Lung (tissue), 11 donors: ENCODE measurements at regions not wholly inside any gene's neighbourhood (a gene's known extent, or its start where the extent isn't known, plus 50 kb on each side); places are given as distances from the start of the nearest gene placed in this dataset.

ENCODE experiments used
- ATAC-seq: fragments of 200-7000 bp; cut with Tn5 transposase; one replicate; pipeline ENCODE4 v1.9.1; 2020; ENCODE audit warnings: moderate number of reproducible peaks; ENCODE audit not compliant: insufficient read depth, low FRiP score
- DNase-seq, 3 donors: peaks; one replicate each; pipeline ENCODE4 v3.0.0-alpha.2; 2013 to 2017
- H3K27ac ChIP-seq, 2 donors: one replicate each; pipeline ENCODE4 v1.5.1; 2013; ENCODE audit warnings: mild to moderate bottlenecking in 2 of 2, moderate library complexity in 2 of 2, control low read depth in 1 of 2, inconsistent platforms in 1 of 2, low read depth in 1 of 2, low read length in 1 of 2
- H3K27me3 ChIP-seq, 3 donors: one replicate each; pipeline ENCODE4 v1.5.1; 2013; ENCODE audit warnings: low read length in 2 of 3; ENCODE audit not compliant: control insufficient read depth in 3 of 3, insufficient read depth in 3 of 3
- H3K36me3 ChIP-seq, 4 donors: one replicate each; pipeline ENCODE4 v1.5.1; 2013; ENCODE audit warnings: low read length in 4 of 4, mild to moderate bottlenecking in 1 of 4, moderate library complexity in 1 of 4; ENCODE audit not compliant: control insufficient read depth in 4 of 4, insufficient read depth in 4 of 4
- H3K4me1 ChIP-seq, 5 donors: one replicate each; pipeline ENCODE4 v1.5.1; 2013; ENCODE audit warnings: low read length in 5 of 5, mild to moderate bottlenecking in 2 of 5, moderate library complexity in 1 of 5; ENCODE audit not compliant: control insufficient read depth in 5 of 5, insufficient read depth in 5 of 5
- H3K4me3 ChIP-seq: one replicate; pipeline ENCODE4 v1.5.1; 2013; ENCODE audit warnings: mild to moderate bottlenecking, control low read depth, moderate library complexity
- H3K9ac ChIP-seq, 2 donors: one replicate each; pipeline ENCODE4 v1.5.1; 2013; ENCODE audit warnings: low read length in 2 of 2, control low read depth in 1 of 2; ENCODE audit not compliant: insufficient read depth in 1 of 2
- H3K9me3 ChIP-seq, 4 donors: one replicate each; pipeline ENCODE4 v1.5.1; 2013; ENCODE audit warnings: low read length in 3 of 4, mild to moderate bottlenecking in 1 of 4, moderate library complexity in 1 of 4; ENCODE audit not compliant: control insufficient read depth in 4 of 4, insufficient read depth in 3 of 4
- WGBS, 2 donors: extraction: QIAGEN DNeasy Blood & Tissue Kit; methylation state at CpG; one replicate each; pipeline ENCODE4 v1.1.7; 2013; 5-methylcytosine and 5-hydroxymethylcytosine counted together
- TF ChIP-seq, protein P1 (sequence below): IDR thresholded peaks from 2 replicates; pipeline ENCODE4 v1.5.1; 2012; ENCODE audit warnings: mild to moderate bottlenecking; ENCODE audit errors: control extremely low read depth, extremely low read depth
- donor health status: control.
- donor health status: control.
- donor health status: Bipolar disorder and iron deficiency.
- donor health status: healthy.
- donor health status: DM: yes; HTN: yes; CAD: no.

DNA sequence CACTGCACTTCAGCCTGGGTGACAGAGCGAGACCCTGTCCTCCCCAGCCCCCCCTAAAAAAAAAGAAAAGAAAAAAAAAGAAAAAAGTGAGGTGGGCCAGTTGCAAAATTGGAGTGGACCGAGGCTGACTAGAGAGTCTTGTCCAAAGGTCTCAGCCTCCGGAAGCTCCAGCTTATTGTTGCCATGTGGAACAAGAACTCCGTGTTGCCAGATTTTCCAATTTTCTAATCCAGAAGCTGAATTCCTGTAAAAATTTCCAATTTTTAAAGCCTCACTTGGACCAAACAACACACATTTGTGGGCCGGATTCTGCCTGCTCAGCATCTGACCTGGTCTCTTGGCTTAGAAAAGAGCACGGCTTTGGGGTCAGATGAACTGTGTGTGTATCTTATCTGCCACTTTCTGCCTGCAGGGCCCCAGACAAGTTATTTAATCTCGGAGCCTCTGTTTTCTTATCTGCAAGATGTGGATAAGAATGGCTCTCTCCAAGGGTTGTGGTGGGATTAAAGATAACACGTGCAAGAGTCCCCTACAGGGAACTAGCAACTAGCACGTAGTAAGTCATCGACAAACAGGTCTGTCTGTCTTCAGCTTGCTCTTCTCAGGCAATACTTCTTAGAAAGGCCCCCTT is 73.7 kb upstream of the TLE3 start:
- peaks cover 0 to 12% (median 0%) of the 10 kb centered on the region in 3 donors for H3K27me3 ChIP-seq
- no peak overlapping the region for H3K4me3 ChIP-seq
- WGBS, 2 donors = 81 to 91% methylated on average over 10 of the region's 10 CpGs
- ATAC-seq = no peak
- H3K4me1 ChIP-seq = peaks cover 0 to 28% (median 12%) of the 10 kb centered on the region in 5 donors
- TF ChIP-seq, protein P1, sequence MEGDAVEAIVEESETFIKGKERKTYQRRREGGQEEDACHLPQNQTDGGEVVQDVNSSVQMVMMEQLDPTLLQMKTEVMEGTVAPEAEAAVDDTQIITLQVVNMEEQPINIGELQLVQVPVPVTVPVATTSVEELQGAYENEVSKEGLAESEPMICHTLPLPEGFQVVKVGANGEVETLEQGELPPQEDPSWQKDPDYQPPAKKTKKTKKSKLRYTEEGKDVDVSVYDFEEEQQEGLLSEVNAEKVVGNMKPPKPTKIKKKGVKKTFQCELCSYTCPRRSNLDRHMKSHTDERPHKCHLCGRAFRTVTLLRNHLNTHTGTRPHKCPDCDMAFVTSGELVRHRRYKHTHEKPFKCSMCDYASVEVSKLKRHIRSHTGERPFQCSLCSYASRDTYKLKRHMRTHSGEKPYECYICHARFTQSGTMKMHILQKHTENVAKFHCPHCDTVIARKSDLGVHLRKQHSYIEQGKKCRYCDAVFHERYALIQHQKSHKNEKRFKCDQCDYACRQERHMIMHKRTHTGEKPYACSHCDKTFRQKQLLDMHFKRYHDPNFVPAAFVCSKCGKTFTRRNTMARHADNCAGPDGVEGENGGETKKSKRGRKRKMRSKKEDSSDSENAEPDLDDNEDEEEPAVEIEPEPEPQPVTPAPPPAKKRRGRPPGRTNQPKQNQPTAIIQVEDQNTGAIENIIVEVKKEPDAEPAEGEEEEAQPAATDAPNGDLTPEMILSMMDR = no peak
- H3K9me3 ChIP-seq = peaks cover 0 to 2% (median 0%) of the 10 kb centered on the region in 4 donors
- H3K36me3 ChIP-seq = no peaks in the 10 kb centered on the region
- peak in 2 of 3 donors; percentile 56 to 62 for DNase-seq
- no peak overlapping the region for H3K27ac ChIP-seq
- no peak overlapping the region for H3K9ac ChIP-seq

DNA sequence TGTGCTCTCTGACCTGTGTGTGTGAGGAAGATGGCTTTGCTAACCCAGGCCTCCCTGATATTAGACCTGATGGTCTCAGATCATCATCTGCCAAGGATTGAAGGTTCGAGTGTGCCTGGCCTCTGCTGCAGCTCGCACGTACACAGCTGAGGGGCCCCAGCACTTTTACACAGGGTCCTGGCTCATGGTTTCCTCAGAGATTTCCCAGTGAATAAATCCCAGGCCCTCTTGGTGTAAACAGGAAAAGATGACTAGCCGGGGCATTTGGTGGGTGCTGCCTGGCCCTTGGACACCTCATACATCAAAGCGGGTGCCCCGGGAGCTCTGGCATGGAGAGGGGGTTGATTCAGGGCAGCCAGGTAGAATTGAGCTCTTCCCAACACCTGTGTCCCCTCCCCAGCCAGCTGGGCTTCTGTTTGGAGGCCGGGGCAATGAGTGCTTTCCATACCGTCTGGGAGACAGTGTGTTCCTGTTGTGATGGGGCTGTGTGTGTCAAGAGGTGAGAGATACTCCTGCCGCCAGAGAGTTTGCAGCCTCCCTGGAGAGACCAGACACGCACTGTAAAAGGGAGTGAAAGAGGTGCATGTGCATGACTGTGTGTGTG is 72.5 kb upstream of the TLE3 start:
- no peak overlapping the region for H3K9ac ChIP-seq
- TF ChIP-seq, protein P1 = no peak
- no peak for DNase-seq
- H3K9me3 ChIP-seq = peaks cover 0 to 2% (median 0%) of the 10 kb centered on the region in 4 donors
- no peak for ATAC-seq
- peaks cover under 1 to 40% (median 17%) of the 10 kb centered on the region in 5 donors for H3K4me1 ChIP-seq
- H3K27me3 ChIP-seq = peaks cover 0 to 12% (median 0%) of the 10 kb centered on the region in 3 donors
- no peak overlapping the region for H3K27ac ChIP-seq
- 78 to 83% methylated on average over 10 of the region's 10 CpGs for WGBS, 2 donors
- no peak overlapping the region for H3K4me3 ChIP-seq
- H3K36me3 ChIP-seq = no peaks in the 10 kb centered on the region

DNA sequence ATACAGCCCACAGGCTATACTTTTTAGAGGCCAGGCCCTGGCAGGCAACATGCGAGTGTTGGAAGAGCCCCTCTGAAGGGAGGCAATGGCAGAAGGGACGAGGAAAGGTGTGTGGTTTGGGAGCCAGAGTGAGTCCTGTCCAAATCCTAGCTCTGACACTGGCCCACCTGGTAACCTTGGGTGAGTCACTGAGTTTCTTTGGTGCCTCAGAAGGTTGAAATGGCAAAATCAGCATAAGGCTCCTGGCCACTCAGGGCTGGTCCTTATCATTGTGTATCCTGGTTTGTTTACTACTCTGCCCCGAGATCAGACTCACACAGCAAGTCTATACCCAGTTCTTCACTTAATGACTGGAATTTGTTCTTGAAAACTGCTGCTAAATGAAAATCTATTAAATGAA is 71.4 kb upstream of the TLE3 start:
- Histone ChIP-seq H3K27ac (no peak overlapping the region), H3K4me1 (peaks cover 3 to 49% (median 23%) of the 10 kb centered on the region in 5 donors), H3K9me3 (peaks cover 0 to 7% (median 0%) of the 10 kb centered on the region in 4 donors), H3K9ac (no peak overlapping the region), H3K36me3 (no peaks in the 10 kb centered on the region), H3K4me3 (no peak overlapping the region), H3K27me3 (peaks cover 0 to 12% (median 0%) of the 10 kb centered on the region in 3 donors)
- ATAC-seq = no peak
- WGBS, 2 donors = 90 to 98% methylated on average over 3 of the region's 3 CpGs
- TF ChIP-seq, protein P1 = no peak
- DNase-seq = no peak
